Uterus (tissue), 3 donors: ENCODE measurements at regions not wholly inside any gene's neighbourhood (a gene's known extent, or its start where the extent isn't known, plus 50 kb on each side); places are given as distances from the start of the nearest gene placed in this dataset.

ENCODE experiments used
- DNase-seq, 2 donors: peaks; one replicate each; pipeline ENCODE4 v3.0.0-alpha.2; 2019 to 2020
- H3K27ac ChIP-seq, 2 donors: fragments of 200-600 bp; sonication (generic); 1 replicate in 1 of 2; 2 replicates in 1 of 2; pipeline ENCODE4 v1.5.1; 2016 to 2018
- H3K27me3 ChIP-seq, 2 donors: fragments of 200-600 bp; sonication (generic); one replicate each; pipeline ENCODE4 v1.5.1; 2018 to 2019; ENCODE audit warnings: control low read depth in 1 of 2
- H3K36me3 ChIP-seq, 2 donors: fragments of 200-600 bp; sonication (generic); one replicate each; pipeline ENCODE4 v1.5.1; 2019; ENCODE audit warnings: control low read depth in 1 of 2
- H3K4me1 ChIP-seq, 2 donors: fragments of 200-600 bp; sonication (generic); one replicate each; pipeline ENCODE4 v1.5.1; 2018 to 2019; ENCODE audit warnings: control low read depth in 1 of 2
- H3K4me3 ChIP-seq, 2 donors: fragments of 200-600 bp; sonication (generic); 1 replicate in 1 of 2; 2 replicates in 1 of 2; pipeline ENCODE4 v1.5.1; 2018 to 2019; ENCODE audit warnings: mild to moderate bottlenecking in 1 of 2
- H3K9me3 ChIP-seq, 2 donors: fragments of 200-600 bp; sonication (generic); one replicate each; pipeline ENCODE4 v1.5.1; 2019; ENCODE audit warnings: control low read depth in 1 of 2
- CTCF ChIP-seq, 4 experiments: fragments of 200-600 bp in 2 of 4; fragments of 450-650 bp in 2 of 4; sonication (generic) in 2 of 4; IDR thresholded peaks; one replicate each; pipeline ENCODE4 v1.5.1; 2016 to 2019; ENCODE audit warnings: antibody characterized with exemption in 4 of 4, mild to moderate bottlenecking in 2 of 4, moderate library complexity in 1 of 4
- POLR2A ChIP-seq, 2 donors: fragments of 450-650 bp; IDR thresholded peaks; one replicate each; pipeline ENCODE4 v1.6.1; 2016; ENCODE audit warnings: antibody characterized with exemption in 2 of 2, mild to moderate bottlenecking in 1 of 2, moderate library complexity in 1 of 2
- intact Hi-C: fragments of 100-400 bp; cut with DNase I; formaldehyde crosslinking; loops from one replicate; pipeline ENCODE4 v1.15.1; 2023; ENCODE audit warnings: low total_unique reads
- donor health status: DM: yes; HTN: yes; CAD: no.

- Histone ChIP-seq H3K36me3 (no peaks in the 10 kb centered on the region), H3K27ac (no peak overlapping the region), H3K4me1 (no peaks in the 10 kb centered on the region), H3K4me3 (no peak overlapping the region), H3K27me3 (no peaks in the 10 kb centered on the region), H3K9me3 (no peaks in the 10 kb centered on the region)
- TF ChIP-seq CTCF (IDR thresholded peaks at IDR 0.05) (no peak), POLR2A (IDR thresholded peaks at IDR 0.05) (no peak)
- DNase-seq = no peak
- intact Hi-C loops = no loop called here
These were observed 398.8 kb upstream of the TMEFF2 start for GRCh38 chr2:192593561-192593960.

GRCh38 chr2:192591617-192592016, 396.9 kb upstream of the TMEFF2 start:
- Histone ChIP-seq H3K4me1 (no peaks in the 10 kb centered on the region), H3K4me3 (no peak overlapping the region), H3K27ac (no peak overlapping the region), H3K9me3 (no peaks in the 10 kb centered on the region), H3K27me3 (no peaks in the 10 kb centered on the region), H3K36me3 (no peaks in the 10 kb centered on the region)
- intact Hi-C loops = no loop called here
- DNase-seq = no peak
- no peak for TF ChIP-seq CTCF (IDR thresholded peaks at IDR 0.05)
- no peak for TF ChIP-seq POLR2A (IDR thresholded peaks at IDR 0.05)

DNA sequence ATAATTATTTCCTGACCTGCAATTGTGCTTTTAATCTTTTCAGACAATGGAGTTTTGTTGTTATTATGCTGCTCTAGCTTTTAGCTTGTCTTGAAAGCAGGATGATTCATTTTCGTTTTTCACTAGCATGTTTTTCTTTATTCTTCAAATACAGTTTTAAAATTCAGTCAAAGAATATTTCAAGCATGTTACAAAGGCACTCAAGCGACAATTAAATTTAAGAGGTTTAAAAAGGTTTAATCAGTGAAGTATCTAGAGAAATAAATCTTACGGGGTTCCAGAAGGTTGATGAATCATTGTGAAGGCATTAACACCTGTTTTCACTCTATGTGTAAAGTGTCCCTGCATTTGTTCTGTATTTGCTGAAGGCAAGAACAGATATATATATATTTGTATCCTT, 390.7 kb upstream of the TMEFF2 start:
- intact Hi-C loops = no loop called here
- Histone ChIP-seq H3K27ac (no peak overlapping the region), H3K9me3 (no peaks in the 10 kb centered on the region), H3K4me3 (no peak overlapping the region), H3K4me1 (no peaks in the 10 kb centered on the region), H3K27me3 (no peaks in the 10 kb centered on the region), H3K36me3 (no peaks in the 10 kb centered on the region)
- TF ChIP-seq POLR2A (IDR thresholded peaks at IDR 0.05) (no peak), CTCF (IDR thresholded peaks at IDR 0.05) (no peak)
- no peak for DNase-seq

GRCh38 chr2:192584976-192585375, 390.2 kb upstream of the TMEFF2 start:
- intact Hi-C loops = no loop called here
- Histone ChIP-seq H3K4me1 (no peaks in the 10 kb centered on the region), H3K4me3 (no peak overlapping the region), H3K27me3 (no peaks in the 10 kb centered on the region), H3K9me3 (no peaks in the 10 kb centered on the region), H3K27ac (no peak overlapping the region), H3K36me3 (no peaks in the 10 kb centered on the region)
- TF ChIP-seq CTCF (IDR thresholded peaks at IDR 0.05) = no peak
- no peak for TF ChIP-seq POLR2A (IDR thresholded peaks at IDR 0.05)
- no peak for DNase-seq

GRCh38 chr2:192579965-192580700, 385.4 kb upstream of the TMEFF2 start:
- H3K4me3 ChIP-seq = no peak overlapping the region
- H3K9me3 ChIP-seq = no peaks in the 10 kb centered on the region
- no peak for TF ChIP-seq CTCF (IDR thresholded peaks at IDR 0.05)
- TF ChIP-seq POLR2A (IDR thresholded peaks at IDR 0.05) = no peak
- intact Hi-C loops = no loop called here
- H3K27ac ChIP-seq = no peak overlapping the region
- no peaks in the 10 kb centered on the region for H3K27me3 ChIP-seq
- no peak for DNase-seq
- H3K4me1 ChIP-seq = no peaks in the 10 kb centered on the region
- no peaks in the 10 kb centered on the region for H3K36me3 ChIP-seq
